Stimulated activated CD4-positive, alpha-beta T cell treated with anti-CD3 and anti-CD28 coated beads, TNF-alpha, amount 100 ng/mL, for 48 hours (primary cell): ENCODE measurements at regions not wholly inside any gene's neighbourhood (a gene's known extent, or its start where the extent isn't known, plus 50 kb on each side); places are given as distances from the start of the nearest gene placed in this dataset.

Source experiments
- DNase-seq, 3 donors: peaks; one replicate each; pipeline ENCODE4 v3.0.0-alpha.2; 2020; ENCODE audit warnings: low read depth in 3 of 3

- no peak for DNase-seq
These were observed 369.6 kb upstream of the CADM1 start for GRCh38 chr11:115873813-115874212.

- DNase-seq = no peak
These were observed 368.2 kb upstream of the CADM1 start for GRCh38 chr11:115872416-115872815.

- DNase-seq = no peak
These were observed 367.0 kb upstream of the CADM1 start for GRCh38 chr11:115871161-115871760.

DNA sequence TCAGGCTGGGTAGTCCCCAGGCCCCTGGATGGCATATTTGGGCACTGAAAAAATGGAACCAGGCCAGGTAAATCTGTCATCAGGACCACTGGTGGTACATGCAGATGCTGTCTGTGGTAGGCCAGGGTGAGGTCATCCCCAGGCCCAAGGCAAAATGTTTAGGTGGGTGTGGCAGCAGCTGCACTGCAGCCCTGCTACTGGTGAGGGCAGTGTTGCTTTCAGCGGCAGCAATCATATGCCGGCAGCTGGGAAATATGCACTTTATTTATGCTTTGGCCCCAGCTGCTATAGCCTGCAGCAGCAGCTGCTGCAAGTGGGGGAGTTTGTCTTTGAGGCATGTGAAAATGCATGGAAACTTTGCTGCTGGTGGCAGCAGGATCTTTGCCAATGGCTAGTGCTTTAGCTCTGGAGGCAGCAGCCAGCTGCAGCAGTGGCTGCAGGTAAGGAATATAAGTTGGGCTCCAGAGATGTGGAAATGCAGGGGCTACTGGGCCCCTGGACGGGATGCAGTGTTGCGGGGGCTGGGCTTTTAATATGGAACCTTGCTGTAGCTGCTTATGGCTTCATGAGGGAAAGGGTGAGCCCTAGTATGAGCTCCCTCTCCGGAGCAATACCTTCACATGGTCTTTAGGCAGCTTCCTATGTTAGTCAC, 365.7 kb upstream of the CADM1 start:
- no peak for DNase-seq

DNA sequence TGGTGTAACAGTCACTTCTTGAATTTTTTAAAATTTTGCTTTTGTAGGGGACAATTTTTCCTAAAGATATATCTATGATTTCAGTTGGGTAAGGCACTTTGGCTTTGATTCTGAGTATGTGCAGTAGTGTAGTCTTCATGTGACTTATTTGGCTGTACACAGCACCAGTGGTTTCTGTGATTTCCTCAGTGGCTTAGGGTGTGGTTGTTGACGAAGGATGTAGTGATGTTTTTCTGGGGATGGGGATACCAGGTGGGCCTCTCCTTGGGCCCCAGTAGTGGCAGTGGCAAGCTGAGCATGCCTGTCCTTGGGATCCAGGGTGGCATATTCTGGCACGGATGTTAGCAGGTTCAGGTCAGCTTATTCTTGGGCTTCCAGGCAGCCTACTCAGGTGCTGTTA, 364.9 kb upstream of the CADM1 start:
- no peak for DNase-seq

DNA sequence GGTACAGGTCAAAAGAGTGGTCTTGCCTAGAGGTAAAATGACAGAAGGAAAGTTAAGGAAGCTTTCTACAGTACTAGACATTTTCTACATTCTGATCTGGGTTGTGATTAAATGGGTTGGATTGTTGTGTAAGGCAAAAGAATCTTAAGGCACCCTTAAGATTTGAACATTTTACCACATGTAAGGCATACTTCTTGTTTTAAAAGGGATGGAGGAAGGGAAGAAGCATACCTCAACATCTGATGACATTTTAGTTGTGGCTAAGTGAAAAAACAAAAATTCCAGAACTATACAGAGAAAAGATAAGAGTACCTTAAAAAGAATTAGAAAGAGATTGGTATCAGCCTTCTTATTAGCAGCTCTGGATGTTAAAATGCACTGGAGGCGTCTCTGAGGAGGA, 356.0 kb upstream of the CADM1 start:
- DNase-seq = no peak

- DNase-seq = no peak
These were observed 344.4 kb upstream of the CADM1 start for GRCh38 chr11:115848611-115849010.

DNA sequence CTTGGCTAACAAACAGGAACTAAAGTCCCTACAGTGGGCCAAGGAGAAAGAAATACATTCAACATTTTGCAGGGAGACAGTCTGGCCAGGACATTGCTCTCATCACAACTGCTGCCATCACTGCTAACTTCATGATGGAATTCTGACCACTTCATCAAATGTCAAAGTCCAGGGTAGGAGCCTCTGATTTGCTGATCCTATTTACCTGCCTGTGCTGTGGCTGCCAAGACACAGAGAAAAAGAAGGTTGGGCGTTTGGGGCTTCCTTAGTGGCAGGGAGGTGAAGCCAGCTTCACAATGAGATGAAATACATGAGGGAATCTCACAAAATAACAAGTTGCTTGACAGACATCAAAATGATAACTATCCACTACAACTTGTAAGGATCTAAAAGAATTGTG, 343.9 kb upstream of the CADM1 start:
- no peak for DNase-seq

DNA sequence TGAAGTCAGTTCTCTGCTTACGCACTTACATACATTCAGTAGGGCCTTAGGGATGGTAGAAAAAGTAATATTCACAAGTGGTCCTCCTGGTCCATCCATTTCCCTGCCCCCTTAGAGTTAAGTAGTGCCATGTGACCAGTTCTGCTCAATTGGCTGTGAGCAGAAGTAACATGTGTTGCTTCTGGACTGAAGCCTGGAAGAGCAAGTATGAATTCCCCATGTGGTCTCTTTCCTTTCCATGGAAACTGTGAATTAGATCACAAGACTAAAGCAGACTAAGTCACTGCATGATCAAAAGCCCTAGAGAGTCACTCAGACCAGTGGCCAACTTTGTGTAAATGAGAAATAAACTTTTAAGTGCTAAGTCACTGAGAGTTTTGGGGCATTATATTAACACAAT, 341.7 kb upstream of the CADM1 start:
- DNase-seq = no peak

- no peak for DNase-seq
These were observed 339.5 kb upstream of the CADM1 start for GRCh38 chr11:115843685-115844084.

GRCh38 chr11:115843111-115843510, 338.9 kb upstream of the CADM1 start:
- DNase-seq = no peak

DNA sequence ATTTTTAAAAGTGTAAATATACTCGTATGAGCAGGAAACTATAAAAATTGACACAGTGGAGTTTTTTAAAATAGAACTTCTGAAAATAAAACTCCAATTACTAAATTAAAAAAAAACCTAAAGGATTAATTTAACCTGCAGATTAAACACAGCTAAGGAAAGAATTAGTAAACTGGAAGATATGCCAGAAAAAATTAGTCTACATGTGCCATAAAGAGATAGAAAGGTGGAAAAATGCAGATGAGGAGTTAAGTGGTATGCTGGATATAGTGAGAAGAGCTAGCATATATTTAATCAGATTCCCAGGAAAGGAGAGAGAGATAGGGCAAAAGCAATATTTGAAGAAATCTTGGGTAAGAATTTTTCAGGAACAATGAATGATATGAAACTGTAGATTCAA, 315.8 kb upstream of the CADM1 start:
- no peak for DNase-seq

DNA sequence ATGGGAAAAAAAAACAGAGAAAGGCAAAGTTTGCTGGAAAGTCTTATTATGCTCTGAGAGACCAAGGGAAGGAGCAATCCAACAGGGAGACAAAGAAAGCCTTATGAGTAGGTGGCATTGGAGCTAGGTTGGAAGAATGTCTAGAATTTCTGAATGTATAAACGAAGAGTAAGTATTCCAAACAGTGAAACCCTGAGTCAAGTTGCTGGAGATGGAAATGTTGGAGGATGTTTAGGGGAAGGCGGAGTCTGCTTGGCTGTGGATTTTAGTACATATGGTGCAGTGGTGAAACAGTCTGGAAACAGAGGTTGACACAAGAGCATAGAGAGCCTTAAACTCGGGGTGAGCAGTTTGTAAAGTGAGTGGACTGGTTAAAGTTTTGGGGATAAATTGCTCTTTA, 314.8 kb upstream of the CADM1 start:
- DNase-seq = no peak

DNA sequence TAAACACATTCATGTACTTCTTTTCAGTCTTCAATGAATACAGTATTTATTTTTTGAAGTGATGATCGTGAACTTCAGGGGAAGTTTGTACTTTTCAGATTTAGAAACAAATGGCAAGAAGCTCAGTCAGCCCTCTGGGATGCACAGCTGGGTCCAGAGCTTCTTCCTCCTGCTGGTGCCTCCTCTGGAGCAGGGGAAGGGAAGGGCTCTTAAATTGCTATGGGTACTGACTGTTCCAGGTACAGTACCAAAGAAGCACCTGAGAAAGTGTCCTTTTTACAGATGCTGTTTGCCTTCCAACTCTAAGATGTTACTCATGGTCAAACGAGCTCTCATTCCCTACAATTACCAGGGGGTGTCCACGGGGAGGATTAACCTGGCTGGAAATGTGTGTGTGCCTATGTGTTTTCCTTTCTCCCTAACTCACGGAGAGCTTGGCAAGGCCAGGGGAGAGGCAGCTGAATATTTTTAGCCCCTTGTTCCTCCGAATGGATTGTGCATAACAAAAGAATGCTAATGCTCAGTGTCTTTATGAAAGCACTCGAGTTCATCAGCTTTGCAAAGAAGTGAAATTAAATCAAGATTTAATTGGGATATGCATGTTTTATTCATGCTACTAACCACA, 313.7 kb upstream of the CADM1 start:
- DNase-seq = no peak

DNA sequence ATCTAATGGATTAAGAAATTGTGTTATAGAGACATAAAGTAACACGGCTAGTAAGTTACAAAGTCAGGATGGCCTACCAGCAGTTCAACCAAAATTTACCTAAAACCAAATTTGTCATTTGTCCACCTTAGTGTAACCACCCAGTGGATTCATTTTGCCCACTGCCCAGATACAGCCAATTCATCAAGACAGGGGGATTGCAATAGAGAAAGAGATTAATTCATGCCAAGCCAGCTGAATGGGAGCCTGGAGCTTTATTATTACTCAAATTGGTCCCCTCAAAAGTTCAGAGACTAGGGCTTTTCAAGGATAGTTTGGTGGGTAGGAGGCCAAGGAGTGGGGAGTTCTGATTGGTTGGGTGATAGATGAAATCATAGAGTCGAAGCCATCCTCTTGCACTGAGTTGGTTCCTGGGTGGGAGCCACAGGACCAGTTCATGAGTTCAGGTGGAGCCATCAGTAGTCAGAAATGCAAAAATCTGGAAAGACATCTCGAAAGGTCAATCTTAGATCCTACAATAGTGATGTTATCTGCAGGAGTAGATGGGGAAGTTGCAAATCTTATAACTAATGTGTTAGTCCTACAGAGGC, 304.2 kb upstream of the CADM1 start:
- DNase-seq = no peak

DNA sequence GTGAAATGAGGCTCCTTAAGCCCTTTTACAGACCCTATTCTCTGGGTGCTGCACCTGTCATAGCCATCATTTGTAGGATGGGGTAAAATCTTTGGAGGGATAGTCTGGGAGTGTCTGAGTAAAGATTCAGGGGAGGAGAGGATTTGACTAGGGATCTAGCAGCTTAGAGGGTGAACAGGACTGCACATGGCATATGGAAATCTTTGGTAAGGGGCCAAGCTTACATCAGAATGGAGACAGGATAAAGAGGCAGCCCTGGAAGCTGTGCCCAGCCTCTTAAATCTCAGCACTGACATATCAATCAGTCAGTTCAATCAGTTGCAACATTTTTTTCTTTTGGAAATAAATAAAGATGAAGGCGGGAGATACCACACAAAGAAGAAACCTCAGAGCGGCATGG, 301.8 kb upstream of the CADM1 start:
- DNase-seq = no peak

- no peak for DNase-seq
These were observed 299.0 kb upstream of the CADM1 start for GRCh38 chr11:115803073-115803740.

DNA sequence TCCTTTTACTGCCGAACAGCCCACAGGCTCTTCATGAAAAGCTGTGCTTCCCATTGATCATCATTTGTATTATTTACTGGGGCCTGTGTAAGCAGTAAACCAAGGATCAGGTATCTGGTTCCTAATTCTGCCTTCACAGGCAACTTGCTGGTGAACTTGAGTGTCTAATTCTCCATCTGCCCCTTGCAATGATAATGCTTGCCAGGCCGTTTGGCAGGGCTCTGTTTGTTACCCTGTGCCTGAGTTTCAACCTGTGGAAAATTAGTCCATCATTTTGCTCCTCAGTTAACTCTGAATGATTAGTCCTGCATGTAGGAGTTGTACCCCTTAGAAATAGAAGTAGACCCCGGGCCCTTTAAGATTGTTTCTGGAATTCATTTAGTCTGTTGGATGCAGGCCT, 298.4 kb upstream of the CADM1 start:
- DNase-seq = no peak

DNA sequence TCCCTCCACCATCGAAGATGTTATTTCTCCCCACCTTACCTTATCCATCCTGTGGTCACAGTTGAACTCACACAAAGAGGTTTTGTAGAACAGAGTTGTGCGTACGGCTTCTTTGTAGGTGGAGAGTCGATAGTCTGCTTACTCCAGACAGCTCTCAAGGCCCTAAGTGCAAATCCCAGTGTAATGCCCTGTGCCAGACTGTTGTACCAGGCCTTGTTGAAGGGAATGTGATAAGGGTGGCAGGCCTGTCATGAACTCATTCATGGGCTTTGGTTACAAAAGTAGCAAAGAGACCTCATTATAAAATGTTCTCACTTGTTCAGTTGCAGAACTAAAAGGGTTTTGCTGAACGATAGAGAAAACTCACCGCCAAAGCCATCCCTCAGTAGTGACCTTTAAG, 288.7 kb upstream of the CADM1 start:
- no peak for DNase-seq

DNA sequence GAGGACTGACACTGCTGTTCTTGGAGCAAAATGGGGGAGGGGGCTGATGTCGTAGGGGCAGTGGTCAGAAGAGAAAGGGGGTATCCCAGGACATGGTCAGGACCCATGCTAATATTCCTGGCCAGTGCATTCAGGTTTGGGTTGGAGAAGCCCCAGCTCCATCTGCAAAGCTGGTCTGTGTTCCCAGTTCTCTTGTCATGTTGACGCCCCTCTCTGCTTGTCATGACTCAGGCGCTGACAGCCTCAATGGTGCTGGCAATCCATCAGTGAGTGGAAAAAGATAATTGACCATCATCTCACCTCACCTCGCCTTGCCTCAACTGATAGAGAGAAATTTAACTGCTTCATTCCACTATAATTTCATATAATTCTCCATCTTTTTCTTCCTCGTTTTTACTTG, 283.1 kb upstream of the CADM1 start:
- no peak for DNase-seq

- DNase-seq = no peak
These were observed 280.7 kb upstream of the CADM1 start for GRCh38 chr11:115784796-115785521.
